DMS79 treated with DMSO at 0.1 percent for 48 hours (cell line): ENCODE measurements at regions not wholly inside any gene's neighbourhood (a gene's known extent, or its start where the extent isn't known, plus 50 kb on each side); places are given as distances from the start of the nearest gene placed in this dataset.
"Not testable (repeated sequence)": the region's sequence is repeated elsewhere in the genome, so short reads cannot be mapped to it uniquely, and the experiment has no call there.

Source experiments
- DNase-seq: peaks from one replicate; lab custom pipeline; 2025; lab: John Stamatoyannopoulos, UW

DNA sequence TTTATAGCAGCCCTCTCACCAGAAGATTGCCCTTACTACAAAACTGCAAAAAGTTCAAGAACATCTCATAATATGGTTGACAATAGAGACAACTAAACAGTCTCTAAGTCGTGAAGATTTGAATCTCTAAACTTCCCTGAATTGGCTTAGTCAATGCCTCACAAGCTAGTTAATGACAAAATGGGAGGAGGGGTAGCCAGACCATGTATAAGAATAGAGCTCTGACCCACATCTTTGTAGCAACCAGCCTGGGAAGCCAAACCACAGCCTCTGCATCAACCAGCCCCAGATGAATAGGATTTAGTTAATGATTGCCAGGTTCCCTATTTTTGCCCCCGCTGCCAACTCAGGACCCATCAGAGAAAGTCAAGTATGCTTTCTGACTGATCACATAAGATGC lies 1265.9 kb upstream of the PCDH10 start:
- DNase-seq, result not testable (repeated sequence)

DNA sequence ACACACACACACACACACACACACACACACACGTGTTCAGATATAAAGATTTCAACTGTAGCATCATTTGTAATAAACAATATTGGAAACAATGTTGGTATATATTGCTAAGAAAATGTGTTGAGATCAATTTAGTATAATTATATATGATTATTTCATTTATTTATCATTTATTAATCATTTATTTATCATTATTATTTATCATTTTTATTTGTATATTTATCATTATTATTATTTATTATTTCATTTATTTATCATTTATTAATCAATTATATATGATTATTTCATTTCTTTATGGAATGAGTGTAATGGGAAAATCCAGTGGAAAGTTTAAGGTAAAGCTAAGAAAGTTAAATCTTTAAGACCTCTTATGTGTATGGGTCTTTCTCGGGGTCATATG lies 1223.4 kb upstream of the PCDH10 start:
- DNase-seq, result not testable (repeated sequence)

DNA sequence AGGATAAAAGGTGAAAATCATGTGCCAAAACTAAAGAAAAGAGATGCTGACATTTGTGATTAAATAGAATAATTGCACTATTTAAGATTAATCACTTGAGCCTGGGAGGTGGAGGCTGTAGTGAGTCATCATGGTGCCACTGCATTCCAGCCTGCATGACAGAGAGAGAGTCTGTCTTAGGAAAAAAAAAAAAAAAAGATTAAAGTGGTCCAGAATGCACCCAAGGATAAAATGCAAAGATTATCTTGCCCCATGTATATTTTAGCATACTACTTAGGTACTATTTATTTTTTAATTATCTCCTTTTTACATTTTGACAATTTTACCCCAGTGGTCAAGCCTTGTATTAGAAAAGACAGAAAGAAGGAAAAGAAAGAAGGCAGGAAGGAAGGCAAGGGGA lies 1181.4 kb upstream of the PCDH10 start:
- DNase-seq, result not testable (repeated sequence)

DNA sequence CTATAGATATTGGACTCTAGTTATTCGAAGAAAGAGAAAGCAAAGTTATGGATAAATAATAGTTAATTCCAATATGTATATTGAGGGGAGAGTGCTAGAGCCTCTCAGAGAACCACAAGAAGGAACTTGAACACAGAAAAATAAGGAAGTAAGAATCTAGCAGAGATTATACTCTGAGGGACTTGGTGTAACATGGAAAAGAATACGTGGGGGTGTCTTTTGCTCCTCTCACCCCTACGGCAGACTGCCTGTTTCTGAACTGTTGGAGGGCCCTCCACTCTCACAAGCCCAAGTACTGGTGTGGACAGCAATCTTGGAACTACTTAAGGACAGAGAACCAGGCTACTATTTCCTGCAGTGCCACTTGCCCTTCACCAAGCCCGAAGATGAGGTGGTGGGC lies 1174.4 kb upstream of the PCDH10 start:
- DNase-seq, result no peak

DNA sequence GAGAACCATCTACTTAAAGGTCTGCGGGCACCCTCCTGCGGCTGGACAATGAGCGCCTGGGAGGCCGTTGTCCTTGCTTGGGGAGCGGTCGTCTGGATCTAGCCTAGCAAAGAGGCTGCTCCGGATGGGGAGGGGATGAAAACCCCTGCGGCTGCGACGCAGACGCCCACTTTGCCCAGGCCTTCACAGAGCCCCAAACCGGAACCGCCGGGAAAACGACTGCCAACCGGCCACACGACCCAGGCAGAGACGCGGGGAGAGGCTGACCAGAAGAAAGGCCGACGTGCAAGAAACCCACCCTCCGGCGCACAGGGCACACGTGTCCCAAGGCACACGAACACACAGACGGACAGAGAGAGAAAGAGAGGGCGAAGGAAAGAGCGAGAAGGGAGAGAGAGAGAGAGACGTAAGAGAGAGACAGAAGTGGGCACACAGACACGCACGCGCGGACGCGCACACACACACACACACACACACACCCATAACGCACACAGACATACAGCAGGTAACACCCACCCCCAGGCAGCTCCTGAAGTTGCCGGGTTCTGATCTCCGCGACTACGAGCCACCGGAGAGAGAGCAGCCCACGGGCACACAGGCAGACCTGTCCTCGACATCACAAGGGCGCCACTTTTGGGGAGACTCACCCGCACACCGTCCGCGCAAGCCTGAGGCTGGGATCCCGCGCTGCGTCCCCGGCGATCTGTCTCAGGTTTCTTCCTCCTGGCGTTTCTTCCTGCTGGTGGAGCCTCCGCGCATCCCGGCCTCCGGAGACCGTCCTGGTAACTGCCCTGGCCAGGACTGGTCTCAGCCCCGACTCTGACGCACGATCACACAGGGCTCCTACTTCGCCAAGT lies 1173.6 kb upstream of the PCDH10 start:
- DNase-seq, result not testable (repeated sequence)

DNA sequence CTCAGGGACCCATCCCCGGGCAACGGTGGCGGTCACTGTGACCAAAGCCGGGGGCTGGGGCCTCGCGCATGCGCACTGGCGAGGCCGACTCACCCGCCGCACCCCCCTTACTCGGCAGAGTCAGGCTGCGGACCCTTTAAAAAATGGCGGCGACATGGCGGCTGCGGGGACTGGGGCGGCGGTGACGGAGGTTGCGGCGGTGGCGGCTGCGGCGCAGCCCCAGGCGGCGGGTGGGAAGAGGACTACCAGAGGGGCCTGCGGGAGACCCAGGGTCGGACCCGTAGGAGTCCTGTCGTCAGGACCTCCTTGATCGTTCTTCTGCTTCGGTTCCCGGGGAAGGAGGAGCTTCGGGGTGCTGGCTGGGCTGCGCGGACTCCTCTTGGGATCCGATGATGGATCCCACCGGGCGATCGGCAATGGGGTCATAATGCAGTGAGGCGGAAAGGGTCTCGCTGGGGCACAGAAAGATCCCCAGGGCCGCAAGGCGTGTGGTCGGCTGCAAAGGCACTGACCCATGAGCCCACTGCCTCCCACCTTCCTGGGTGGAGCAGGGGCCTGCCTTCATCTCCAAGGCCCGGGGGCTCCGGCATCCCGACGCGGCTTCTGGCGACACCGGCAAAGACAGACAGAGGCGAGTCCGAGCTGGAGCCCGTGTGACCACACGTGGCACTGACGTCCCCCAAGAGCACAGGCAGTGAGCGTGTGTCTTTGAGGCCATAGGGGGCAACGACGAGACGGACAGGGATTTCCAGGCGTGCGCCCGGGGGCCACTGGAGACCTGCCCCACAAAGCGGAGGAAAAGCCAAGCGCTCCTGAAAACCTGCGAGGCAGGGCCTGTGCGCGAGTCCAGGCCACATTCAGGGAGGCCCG lies 1172.7 kb upstream of the PCDH10 start:
- not testable (repeated sequence) for DNase-seq

DNA sequence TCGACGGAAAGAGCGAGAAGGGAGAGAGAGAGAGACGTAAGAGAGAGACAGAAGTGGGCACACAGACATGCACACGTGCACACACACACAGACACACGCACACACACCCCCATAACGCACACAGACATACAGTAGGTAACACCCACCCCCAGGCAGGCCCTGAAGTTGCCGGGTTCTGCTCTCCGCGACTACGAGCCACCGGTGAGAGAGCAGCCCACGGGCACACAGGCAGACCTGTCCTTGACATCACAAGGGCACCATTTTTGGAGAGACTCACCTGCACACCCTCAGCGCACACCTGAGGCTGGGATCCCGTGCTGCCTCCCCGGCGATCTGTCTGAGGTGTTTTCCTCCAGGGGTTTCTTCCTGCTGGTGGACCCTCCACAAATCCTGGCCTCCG lies 1171.0 kb upstream of the PCDH10 start:
- DNase-seq, result no peak

DNA sequence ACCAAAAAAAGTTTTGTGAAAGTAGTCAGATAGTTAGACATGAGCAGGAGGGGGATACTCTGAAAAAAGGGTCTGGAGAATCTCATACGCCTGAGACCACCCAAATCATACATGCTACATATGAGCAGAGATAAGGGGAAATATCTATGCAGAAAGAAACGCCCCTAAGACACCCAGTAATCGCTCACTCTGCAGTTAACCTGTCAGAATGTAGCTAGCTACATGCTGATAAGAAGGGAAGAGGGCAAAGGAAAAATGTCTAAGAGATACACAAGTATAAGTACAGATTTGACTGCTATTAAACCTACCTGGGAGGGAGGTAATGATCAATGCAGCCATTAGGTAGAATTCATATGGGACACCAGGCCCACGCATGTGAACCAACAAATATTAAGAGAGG lies 1159.5 kb upstream of the PCDH10 start:
- DNase-seq, result no peak

DNA sequence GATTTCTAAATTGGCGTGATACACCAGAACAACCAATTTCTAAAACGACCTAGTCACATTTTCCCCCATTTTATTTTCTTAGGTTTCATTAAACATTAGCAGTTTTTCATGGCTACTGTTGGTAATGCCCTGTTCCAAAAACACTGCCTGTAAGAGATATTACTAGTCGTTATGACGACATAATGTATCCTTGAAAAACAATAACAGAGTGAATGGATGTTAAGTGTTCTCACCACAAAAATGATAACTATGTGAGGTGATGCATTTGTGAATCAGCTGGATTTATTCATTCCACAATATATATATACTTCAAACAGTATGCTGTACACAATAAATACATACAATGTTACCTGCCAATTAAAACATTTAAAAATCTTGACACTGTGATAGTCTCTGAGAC lies 1147.6 kb upstream of the PCDH10 start:
- DNase-seq, result no peak

DNA sequence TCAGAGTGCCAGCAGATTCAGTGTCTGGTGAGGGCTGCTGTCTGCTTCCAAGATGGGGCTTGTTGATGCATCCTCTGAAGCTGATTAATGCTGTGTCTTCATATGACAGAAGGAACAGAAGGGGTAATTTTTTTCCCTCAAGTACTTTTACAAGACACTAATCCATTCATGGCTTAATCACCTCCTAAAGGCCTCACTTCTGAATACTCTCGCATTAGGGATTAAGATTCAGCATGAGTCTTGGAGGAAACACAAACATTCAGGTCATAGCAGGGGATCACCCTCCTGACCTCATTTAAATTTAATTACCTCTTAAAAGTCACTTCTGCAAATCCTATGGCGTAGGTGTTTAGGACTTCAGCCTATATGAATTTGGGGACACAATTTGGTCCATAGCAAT lies 1145.5 kb upstream of the PCDH10 start:
- DNase-seq, result no peak

DNA sequence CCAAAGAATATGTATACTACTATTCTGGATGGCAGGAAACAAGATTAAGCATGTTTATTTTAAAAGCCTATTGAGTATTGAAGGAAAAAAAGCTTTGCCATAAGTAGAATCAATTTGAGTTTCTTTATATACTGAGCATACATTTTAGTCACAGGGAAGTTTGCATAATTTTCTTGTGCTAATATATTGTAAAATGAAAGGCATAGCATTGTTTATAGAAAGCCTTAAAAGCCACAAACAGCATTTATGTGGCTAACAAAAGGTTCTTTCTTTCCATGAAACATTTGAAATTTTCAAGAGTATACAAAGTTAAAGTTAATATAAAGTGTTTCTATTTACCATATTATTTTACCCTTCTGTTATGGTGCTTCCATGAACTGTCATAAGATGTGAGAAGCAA lies 1133.8 kb upstream of the PCDH10 start:
- DNase-seq, result no peak

DNA sequence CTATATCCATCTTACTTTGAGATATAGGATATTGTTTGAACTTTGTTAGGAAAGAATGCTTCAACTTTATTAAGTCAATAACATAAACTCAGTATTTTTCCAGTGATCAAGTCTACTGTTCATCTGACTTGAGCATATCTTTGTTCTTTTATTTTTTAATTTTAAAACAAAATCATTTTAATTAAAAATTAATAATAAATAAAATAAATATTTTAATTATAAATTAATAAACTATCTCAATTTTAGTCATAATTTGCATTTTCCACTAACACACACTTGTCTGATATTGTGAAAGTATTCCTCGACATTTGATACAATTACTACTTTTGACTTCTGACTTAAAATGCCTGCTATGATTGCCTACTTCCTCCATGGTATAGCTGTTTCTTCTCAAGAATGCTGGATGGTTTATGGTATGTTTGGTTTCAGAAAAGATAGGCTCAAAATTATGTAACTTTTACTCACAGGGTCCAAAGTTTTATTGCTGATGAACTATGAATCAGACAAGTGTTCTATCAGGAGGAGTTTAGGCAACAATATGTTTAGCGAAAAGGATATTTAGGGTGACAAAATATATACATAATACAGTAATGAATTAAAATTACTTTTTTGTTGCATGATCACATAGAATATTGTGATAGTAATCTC lies 1132.3 kb upstream of the PCDH10 start:
- no peak for DNase-seq

DNA sequence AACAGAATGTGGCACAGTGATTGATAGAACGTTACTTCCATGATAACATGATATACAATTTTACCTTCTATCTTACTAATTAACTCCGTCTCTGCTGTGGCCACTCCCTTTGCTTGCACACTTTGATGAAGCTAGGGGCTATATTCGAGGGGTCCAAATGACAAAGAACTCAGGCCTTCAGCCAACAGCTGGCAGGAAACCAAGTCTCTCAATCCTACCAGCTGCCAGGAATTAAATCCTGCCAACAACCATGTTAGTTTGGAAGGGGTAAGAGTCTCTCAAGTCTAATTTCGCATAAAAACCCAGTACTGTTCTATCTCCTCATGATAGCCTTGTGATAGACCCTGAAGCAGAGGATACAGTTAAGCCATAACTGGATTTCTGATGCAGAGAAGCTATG lies 1122.9 kb upstream of the PCDH10 start:
- DNase-seq, result no peak

DNA sequence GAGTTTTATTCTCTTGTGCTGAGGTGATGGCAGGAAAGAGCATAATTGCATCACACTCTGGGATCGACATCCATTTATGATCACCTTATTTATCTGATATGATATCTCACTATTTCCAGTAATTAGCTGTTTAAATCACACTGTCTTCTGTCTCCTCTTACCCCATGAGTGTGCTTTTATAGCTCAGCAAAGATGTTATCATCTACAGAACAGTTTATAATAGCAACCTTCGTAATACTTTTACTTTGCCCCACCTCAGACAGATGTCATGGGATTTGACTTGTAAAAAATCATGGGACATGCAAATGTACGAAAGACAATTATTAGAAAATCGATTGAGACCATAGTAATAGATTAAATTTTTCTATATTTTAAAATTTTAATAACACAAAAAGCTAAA lies 1122.3 kb upstream of the PCDH10 start:
- no peak for DNase-seq

DNA sequence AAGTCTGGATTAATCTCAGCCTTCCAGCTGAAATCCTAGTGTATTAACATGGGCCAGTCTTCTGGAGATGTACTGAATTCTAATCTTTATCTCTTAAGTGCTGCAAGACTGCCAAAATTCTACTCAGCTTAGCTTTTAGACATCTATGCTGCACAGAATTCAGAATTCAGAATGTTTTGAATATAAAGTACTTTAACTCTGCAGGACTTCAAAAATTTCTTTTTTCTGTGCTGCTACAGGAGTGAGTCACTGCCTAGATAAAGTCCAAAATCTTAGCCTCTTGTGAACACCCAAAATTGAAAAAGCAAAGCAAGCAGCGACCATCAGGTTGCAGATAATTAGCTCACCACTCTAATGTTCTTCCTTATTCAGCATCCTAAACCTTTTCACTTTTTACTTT lies 1092.6 kb upstream of the PCDH10 start:
- no peak for DNase-seq

DNA sequence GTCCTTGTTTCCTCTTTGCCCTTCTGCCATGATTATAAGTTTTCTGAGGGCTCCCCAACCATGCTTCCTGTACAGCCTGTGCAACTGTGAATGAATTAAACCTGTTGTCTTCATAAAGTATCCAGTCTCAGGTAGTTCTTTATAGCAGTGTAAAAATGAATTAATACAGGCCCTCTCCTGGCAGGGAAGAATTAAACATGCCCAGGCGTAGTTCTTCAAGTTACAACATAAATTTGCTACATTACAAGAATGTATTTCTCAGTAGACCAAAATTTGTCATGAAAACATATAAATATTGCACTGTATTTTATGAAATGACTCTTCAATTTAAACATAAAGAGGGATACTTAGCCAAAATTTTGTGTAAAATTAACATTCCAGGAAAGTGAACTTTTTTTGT lies 1089.9 kb upstream of the PCDH10 start:
- DNase-seq, result no peak

DNA sequence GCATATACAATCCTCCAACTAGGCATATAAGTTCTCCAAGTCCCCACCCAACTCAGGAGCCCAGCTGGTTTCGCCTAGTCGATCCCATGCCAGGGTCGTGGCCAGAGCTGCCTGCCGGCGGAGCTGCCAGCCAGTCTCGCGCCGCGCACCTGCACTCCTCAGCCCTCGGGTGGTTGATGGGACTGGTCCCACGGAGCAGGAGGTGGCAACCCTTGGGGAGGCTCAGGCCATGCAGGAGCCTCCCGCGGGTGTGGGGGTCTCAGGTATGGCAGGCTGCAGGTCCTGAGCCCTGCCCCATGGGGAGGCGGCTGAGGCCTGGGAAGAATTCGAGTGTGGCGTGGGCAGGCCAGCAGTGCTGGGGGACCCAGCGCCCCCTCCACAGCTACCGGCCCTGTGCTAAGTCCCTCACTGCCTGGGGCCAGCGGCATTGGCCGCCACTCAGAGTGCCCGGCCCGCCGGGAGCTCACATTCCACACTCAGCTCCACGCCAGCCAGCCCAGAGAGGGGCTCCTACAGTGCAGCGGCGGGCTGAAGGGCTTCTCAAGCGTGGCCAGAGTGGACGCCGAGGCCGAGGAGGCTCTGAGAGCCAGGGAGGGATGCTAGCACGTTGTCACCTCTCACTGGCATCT lies 1086.4 kb upstream of the PCDH10 start:
- no peak for DNase-seq

DNA sequence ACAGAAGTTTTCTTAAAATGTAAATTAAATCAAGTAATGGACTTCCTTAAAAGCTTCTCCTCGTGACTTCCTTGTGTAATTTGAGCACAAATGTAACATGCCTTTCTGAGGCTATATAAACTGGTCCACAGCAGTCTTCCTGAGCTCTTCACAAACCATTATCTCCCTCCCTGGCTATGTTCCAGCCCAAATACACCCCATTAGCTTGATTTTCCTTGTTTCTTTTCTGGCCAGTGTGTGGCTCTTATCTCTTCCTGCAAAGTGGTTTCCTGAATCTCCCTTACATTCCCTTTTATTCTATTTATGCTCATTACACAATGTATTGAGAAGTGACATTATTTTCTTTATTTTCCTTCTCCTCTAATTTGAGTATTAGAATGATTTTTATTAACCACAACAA lies 1085.3 kb upstream of the PCDH10 start:
- DNase-seq, result no peak

DNA sequence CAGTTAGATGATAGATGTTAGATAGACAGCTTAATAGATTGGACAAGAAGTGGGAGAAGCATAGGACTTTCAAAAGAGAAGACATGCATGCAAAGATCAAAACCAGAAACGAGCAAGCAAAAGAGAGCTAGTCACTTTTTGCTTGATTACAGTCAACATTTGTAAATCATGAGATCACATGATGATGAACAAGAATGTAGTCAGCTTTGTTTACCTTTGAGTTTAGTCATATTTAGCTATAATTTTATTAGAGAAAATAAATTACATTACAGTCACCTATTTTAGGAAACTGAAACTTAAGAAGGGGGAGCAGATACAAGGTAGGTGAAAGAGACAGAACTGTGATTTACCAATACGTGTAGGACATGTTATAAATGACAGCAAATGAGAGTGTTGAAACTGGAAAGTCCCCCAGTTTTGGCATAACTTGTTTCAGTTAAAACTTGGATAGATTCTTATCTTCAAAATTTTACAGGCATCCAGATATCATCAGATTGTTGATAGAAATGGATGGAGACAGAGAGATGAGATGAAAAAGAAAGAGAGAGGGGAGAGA lies 1083.1 kb upstream of the PCDH10 start:
- no peak for DNase-seq

DNA sequence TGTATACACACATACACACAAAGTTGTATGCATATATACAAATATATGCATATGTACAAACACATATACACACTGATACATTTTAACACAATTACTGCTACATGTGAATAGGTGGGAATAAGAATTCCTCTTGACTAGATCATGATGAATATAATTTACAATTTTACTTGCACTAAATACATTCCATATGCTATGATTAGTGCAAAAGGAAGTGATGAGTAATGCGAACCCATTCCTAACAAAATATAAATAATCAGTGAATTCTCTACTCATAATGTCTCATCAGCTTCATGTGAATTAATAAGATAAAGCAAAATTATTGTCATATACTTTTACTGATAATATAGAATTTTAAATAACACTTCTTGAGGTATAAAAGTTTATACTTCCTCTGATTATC lies 1077.3 kb upstream of the PCDH10 start:
- DNase-seq, result no peak

DNA sequence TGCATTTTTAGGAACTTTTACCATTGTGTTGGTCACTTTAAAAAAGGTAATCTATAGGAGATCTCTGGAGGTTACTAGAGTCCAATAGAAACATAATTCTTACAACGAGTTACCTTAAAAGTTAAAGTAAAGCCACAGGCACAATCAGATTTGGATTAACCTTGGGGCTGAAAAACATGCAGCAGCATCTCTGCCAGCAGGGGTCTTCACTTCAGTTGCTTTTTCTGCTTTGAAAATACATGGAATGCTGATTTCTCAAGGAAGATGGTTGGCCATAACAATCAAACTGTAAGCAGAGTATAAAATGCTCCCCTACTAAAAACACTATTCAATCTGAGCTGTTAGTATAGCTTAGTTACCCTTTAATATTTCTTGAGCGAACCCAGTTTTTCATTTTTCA lies 1072.3 kb upstream of the PCDH10 start:
- no peak for DNase-seq

DNA sequence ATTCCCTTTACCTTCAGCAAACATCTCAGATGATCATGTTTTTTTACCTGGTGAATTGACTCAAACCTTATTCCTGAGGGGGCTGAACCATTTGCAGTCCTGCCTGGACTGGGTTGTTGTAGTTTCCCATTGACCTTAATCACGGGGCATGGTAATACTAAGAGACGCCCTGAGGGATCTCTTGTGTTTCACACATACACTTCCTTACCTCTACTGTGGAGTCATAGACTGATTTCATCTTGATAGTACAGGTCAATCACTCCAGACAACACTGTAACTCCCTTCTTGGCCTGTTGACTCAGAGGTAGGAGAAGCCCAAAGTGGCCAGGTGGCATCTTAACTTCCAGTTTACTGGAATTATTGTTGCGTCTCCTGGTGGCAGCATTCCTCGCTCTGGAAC lies 1064.0 kb upstream of the PCDH10 start:
- DNase-seq, result no peak
